Right renal cortex interstitium (tissue), 3 donors: ENCODE measurements at regions not wholly inside any gene's neighbourhood (a gene's known extent, or its start where the extent isn't known, plus 50 kb on each side); places are given as distances from the start of the nearest gene placed in this dataset.

ENCODE experiments used
- DNase-seq, 3 donors: peaks; one replicate each; pipeline ENCODE4 v3.0.0-alpha.2; 2013; ENCODE audit warnings: low read depth in 3 of 3, low spot score in 2 of 3

- DNase-seq: no peak
These were observed 2267.7 kb downstream of the PCDH9 start for GRCh38 chr13:64962404-64962803.

DNA sequence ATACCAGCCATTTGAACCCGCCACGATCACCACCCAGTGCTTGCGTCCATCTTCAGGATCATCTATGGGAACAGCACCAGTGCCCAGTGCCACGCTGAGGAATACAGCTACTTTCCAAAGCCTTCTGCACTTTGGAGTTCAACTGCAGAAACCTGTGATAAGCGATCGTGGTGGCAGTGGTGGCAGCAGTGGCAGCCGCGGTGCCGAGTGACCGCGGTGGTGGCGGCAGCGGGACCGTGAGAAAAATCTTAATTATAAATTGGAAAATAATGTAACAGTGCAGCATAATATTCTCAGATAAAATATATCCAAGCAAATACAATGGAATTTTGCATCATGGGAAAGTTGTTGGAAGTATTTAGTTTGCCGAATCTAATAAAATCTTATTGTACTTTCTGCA is 2270.9 kb downstream of the PCDH9 start:
- DNase-seq: no peak

GRCh38 chr13:64958106-64958505 is 2272.0 kb downstream of the PCDH9 start:
- DNase-seq: no peak

DNA sequence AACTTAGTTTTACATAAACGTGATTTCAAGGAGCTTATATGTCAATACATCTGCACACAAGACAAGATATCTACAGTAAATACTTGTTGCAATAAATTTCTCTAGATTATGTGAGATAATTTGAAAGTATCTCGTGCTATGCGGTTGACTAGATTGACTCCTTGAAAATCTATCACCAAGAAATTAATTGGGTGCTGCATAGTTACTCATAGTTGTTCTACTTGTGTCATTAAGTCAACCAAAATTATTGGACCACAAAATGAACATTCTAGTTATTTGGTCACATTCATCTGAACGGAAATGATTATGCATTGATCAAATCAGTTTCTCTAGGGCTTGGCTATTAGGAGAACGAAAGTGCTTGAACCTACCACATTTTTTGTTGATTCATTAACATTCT is 2291.5 kb downstream of the PCDH9 start:
- no peak for DNase-seq

- DNase-seq: no peak
These were observed 2292.8 kb downstream of the PCDH9 start for GRCh38 chr13:64937302-64937701.

DNA sequence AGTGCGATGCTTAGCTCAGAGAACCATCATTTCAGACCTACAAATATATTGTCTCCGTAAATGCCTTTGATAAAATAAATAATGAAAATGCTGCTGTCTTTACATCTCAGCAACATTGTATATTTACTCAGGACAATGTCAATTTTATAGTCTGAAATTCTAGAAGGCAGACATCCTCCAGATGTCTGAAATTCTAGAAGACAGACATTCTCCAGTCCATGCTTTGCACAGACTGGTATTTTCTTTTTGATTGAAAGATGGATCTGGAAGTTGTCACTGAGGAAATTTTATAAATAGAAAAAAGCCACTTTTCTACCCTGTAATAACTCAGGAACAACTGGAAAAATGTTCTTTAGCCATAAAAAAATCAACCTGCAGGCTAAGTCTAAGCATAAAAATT is 2293.3 kb downstream of the PCDH9 start:
- DNase-seq: no peak

DNA sequence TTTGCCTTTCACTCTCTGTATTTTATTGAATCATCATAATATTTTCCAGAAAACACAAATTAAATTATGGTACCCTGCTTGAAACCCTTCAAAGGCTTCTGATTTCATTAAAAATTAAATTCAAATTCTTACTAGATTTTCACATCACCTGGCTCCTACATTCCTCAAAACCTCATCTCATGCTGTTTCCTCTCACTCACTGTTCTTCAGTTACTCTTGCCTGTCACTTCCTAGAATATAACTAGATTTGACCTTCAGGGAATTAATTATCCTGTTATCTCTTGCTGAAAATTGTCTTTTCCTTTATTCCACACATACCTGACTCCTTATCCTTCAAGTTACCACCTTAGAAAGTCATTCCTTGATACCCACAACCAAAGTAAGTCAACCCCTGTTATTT is 2294.7 kb downstream of the PCDH9 start:
- DNase-seq: no peak

DNA sequence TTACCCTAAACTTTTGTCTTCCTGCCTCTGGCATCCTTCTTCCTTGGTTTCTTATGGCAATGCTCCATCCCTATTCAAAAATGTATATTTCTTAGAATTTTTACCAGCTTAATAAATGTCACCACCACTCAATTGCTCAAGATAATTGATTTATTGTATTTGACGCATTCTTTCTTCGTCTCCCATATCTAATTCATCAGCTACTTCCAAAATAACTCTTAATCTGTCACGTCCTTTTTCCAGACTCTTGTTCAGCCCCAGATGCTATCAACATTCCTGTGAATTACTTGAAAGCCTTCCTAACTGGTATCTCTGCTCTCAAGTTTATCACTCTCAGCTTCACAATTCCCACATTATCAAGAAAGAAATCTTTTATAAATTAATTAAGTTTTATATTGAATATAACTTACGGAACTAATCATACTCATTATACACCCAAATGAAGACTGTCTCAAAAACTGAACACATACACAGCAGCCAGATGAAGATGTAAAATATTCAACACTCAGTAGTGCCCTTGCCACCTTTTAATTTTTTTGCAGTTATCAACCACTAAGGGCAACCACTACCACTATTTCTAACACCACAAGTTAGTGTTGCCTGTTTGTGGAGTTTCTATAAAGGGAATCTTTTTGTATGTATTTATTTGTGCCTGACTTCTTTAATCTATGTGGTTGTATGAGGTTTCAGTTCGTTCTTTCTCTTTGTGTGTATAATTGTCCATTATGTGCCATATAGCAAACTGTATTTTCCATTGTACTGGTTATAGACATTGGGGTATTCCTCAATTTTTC is 2295.4 kb downstream of the PCDH9 start:
- DNase-seq: no peak

DNA sequence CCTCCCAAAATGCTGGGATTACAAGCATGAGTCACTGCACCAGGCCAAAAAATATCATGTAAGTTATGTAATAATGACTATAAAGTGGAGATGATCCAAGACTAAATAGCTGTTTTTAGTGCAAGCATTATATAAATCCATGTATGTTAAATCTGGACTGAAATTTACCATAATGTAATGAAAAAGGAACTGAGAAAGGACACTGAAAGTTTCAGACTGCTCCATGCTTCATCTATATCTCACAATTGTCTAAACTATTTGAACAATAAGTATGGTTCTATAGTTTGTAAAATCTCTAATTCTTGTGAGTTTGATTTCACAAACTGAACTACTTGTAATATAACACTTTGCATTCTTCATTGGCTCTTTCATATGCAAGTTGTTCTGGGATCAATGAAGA is 2299.5 kb downstream of the PCDH9 start:
- no peak for DNase-seq

GRCh38 chr13:64928696-64929499 is 2301.2 kb downstream of the PCDH9 start:
- no peak for DNase-seq

GRCh38 chr13:64925727-64926126 is 2304.4 kb downstream of the PCDH9 start:
- no peak for DNase-seq

- DNase-seq: peak in 1 of 3 donors; percentile 4
These were observed 2304.9 kb downstream of the PCDH9 start for GRCh38 chr13:64925284-64925683.

GRCh38 chr13:64924401-64924800 is 2305.7 kb downstream of the PCDH9 start:
- DNase-seq: no peak

DNA sequence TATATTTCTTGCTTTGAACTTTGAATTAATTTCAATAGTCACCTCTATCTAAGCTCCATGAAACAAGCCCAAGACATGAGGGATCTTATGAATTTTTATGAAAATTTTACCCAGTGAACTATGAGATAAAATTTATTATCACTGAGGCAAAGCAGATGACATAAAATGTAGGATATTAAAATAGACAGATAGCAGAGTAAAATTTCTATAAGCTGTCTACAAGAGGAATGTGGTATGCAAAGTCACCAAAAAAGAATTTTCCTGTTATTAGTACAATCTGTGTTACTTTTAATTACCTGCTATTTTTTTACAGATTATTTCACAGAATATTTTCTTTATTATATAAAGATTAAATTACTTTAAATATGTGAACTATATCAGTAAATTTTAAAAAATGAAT is 2312.6 kb downstream of the PCDH9 start:
- DNase-seq: no peak

GRCh38 chr13:64912141-64912540 is 2318.0 kb downstream of the PCDH9 start:
- no peak for DNase-seq

GRCh38 chr13:64910096-64910495 is 2320.0 kb downstream of the PCDH9 start:
- no peak for DNase-seq

GRCh38 chr13:64909184-64909583 is 2321.0 kb downstream of the PCDH9 start:
- DNase-seq: no peak

DNA sequence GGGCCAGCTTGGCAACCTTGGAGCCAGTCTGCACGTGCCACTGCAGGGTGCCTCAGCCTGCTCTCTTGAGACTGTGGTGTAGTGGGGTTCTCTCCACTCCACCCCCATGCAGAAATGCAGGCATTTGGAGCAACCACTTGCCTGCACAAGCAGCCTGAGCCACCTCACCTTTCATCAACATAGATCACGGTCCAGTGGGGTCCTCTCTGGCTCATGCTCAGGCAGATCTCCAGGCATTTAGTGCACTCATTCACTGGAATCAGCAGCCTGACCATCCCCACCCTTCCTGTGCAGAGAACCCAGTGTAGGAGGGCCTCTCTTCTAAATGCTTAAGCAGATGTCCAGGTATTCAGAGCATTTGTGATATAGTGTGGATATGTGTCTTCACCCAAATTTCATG is 2330.1 kb downstream of the PCDH9 start:
- DNase-seq: no peak

DNA sequence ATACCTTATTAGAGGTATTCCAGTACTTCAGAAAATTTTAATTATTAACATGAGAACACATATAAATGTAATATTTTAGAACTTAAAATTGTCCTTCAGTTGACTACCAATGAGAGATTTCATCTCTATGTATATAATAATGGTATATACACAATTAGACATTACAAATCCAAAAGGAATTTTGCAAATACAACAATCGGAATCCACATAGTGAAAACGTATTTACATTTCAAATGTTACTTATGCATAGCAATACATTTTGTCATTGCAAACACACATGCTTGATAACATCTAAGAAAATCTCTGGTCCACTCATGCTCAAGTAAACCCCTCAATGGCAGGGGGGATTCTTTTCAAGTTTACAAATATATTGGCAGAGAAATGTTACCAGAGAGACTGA is 2345.2 kb downstream of the PCDH9 start:
- DNase-seq: no peak

DNA sequence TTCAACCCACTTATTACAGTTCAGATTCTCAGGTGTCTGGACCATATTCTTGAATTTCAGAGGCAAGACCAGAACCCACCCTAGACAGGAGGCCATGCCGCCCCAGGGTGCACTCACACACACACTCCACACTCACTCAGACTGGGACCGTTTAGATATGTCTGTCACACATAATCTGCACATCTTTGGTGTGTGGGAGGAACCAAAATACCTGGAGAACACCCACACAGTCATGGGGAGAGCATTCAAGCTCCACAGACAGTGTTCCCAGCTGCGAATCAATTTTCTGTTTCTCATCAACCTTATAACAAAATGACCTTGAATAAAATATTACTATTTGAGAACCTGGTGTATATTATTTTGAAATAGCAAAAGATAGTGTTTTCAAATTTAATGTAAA is 2353.0 kb downstream of the PCDH9 start:
- DNase-seq: no peak

DNA sequence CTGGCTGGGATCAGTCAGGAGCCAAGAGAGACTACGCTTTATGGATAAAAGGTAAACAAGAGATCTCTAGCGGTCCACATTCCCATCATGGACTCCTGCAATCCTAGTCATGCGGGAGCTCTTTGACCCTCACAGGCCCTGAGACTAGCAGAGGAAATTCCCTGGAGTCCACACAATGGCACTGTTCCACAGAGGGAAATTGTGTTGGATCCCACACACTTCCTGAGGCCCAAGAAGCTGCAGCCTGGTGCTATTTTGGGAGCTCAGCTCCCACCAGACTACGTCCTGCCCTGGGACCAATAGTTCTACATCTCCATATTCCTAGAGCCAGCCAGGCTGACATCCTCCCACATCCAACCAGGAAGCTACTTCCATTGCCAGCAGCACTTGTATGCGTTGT is 2358.4 kb downstream of the PCDH9 start:
- no peak for DNase-seq

DNA sequence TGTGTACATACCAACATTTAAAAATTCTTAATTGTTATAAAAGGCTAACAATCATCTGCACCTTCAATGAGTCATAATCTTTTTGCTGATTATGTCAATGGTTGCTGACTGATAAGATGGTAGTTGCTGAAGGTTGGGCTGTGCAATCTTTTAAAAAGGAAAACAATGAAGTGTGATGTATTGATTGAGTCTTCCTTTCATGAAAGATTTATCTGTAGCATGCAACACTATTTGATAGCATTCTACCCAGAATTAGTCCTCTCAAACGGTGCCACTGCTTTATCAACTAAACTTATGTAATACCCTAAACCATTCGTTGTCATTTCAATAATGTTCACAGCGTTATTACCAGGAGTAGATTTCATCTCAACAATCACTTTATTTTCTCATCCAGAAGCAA is 2360.6 kb downstream of the PCDH9 start:
- no peak for DNase-seq
